ENCODE measurements at regions not wholly inside any gene's neighbourhood (a gene's known extent, or its start where the extent isn't known, plus 50 kb on each side); places are given as distances from the start of the nearest gene placed in this dataset.
A peak's percentile ranks its signal among the peaks of the same experiment; 100 is the strongest.

DNA sequence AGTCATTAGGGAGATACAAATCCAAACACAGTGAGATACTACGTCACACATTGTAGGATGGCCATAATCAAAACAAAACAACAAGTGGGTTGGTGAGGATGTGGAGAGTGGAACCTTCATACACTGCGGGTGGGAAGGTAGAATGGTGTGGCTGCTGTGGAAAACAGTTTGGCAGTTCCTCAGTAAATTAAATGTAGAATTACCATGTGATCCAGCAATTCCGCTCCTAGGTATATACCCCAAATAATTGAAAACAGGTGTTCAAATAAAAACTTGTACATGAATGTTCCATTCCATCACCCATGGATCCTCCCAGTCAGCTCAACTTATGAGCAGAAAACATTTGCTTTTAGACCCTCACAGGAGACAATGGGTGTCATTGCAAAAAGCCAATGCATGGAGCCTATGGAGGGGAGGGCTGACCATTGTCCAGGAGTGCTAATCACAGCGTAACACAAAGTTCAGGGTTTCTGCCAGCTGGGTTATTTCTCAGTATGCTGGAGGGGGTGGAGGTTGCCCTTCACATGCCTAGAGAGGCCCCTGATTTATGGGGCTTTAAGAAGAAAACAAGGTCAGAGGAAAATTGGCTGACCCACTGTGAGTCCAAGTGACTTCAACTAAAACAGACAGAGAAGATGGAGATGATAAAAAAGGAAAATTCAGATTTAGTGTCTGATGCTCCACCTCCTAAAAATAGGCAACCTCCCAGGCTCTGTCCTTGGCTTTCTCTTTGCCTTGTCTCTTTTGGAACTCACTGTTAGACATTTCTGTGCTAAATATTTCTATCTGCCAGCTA, 124.1 kb downstream of the WDR11 start:
- DNase-seq (ENCODE audit: extremely low spot score) = no peak
- TF ChIP-seq TARDBP (IDR thresholded peaks at IDR 0.05) = no peak
- no peak for TF ChIP-seq BHLHE40 (IDR thresholded peaks at IDR 0.05; ENCODE audit: borderline replicate concordance)
- TF ChIP-seq CTBP1 (IDR thresholded peaks at IDR 0.05; ENCODE audit: borderline replicate concordance) = no peak
- TF ChIP-seq, protein P1, sequence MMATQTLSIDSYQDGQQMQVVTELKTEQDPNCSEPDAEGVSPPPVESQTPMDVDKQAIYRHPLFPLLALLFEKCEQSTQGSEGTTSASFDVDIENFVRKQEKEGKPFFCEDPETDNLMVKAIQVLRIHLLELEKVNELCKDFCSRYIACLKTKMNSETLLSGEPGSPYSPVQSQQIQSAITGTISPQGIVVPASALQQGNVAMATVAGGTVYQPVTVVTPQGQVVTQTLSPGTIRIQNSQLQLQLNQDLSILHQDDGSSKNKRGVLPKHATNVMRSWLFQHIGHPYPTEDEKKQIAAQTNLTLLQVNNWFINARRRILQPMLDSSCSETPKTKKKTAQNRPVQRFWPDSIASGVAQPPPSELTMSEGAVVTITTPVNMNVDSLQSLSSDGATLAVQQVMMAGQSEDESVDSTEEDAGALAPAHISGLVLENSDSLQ (IDR thresholded peaks at IDR 0.05) = no peak
- no peak for TF ChIP-seq SUZ12 (IDR thresholded peaks at IDR 0.05)
- TF ChIP-seq LEF1 (IDR thresholded peaks at IDR 0.05; ENCODE audit: borderline replicate concordance) = no peak
- TF ChIP-seq L3MBTL2 (conservative IDR thresholded peaks at IDR 0.05) = no peak
- TF ChIP-seq ZNF384 (IDR thresholded peaks at IDR 0.05) = no peak
- no peak for TF ChIP-seq HDGF (IDR thresholded peaks at IDR 0.05; ENCODE audit: borderline replicate concordance)
- no peak for TF ChIP-seq FOXK2 (IDR thresholded peaks at IDR 0.05)
- TF ChIP-seq NFRKB (IDR thresholded peaks at IDR 0.05) = no peak
- no peak for TF ChIP-seq ELF4 (IDR thresholded peaks at IDR 0.05)
- TF ChIP-seq ARNT (IDR thresholded peaks at IDR 0.05) = no peak
- TF ChIP-seq FOXA1 (IDR thresholded peaks at IDR 0.05) = no peak
- TF ChIP-seq FOXM1 (IDR thresholded peaks at IDR 0.05; ENCODE audit: borderline replicate concordance) = no peak
- no peak for TF ChIP-seq SP1 (IDR thresholded peaks at IDR 0.05)
- ChIA-PET POLR2A (no interaction called here), CTCF (no interaction called here)

DNA sequence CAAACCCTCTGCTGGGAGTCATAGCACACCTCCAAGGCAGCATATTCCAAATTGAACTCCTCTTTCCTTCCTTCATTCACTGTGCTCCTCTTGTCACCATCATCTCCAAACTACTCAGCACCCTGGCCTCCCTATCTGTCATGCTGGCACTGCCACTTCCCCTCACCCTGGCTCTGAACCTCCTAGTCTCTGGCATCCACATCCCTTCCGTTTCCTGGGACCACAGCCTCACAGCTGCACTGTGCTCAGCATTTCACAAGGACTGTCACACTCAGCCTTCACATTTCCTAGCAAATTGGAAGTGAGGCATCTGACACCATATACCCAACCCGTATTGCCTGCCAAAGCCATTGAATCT, 124.7 kb downstream of the WDR11 start:
- TF ChIP-seq NFRKB (IDR thresholded peaks at IDR 0.05) (no peak), L3MBTL2 (conservative IDR thresholded peaks at IDR 0.05) (no peak), LEF1 (IDR thresholded peaks at IDR 0.05; ENCODE audit: borderline replicate concordance) (no peak), ELF4 (IDR thresholded peaks at IDR 0.05) (no peak), SP1 (IDR thresholded peaks at IDR 0.05) (no peak), FOXM1 (IDR thresholded peaks at IDR 0.05; ENCODE audit: borderline replicate concordance) (no peak), HDGF (IDR thresholded peaks at IDR 0.05; ENCODE audit: borderline replicate concordance) (no peak), SUZ12 (IDR thresholded peaks at IDR 0.05) (no peak), ARNT (IDR thresholded peaks at IDR 0.05) (no peak), ZNF384 (IDR thresholded peaks at IDR 0.05) (no peak), TARDBP (IDR thresholded peaks at IDR 0.05) (no peak), FOXK2 (IDR thresholded peaks at IDR 0.05) (no peak), BHLHE40 (IDR thresholded peaks at IDR 0.05; ENCODE audit: borderline replicate concordance) (no peak), FOXA1 (IDR thresholded peaks at IDR 0.05) (no peak), CTBP1 (IDR thresholded peaks at IDR 0.05; ENCODE audit: borderline replicate concordance) (no peak)
- TF ChIP-seq, protein P1 (IDR thresholded peaks at IDR 0.05) = no peak
- ChIA-PET CTCF (no interaction called here), POLR2A (no interaction called here)
- no peak for DNase-seq (ENCODE audit: extremely low spot score)

DNA sequence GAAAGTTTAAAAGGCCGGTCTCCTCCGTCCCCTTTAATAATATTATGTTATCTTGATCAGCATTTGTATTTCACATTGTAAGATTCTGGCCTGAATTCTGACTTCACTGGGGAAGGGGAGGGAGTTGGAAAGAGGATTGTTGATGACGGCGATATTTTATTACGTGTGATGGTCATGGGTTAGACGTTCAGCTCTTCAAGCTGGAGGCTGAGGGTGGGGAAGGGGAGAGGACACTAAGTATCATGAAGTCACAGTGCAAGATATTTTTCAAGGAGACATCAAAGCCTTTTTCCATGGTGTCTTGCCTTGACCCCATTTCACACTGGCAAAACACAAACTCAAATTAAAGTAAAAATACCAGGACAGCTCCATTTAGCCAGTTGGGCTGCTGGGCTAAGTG, 126.7 kb downstream of the WDR11 start:
- ChIA-PET POLR2A (interaction anchor here (1.0 to 3.0 kb wide), 5 partner anchors 10 to 29 kb away, joined by 3 to 27 read pairs (median 5); no protein-coding TSS in a partner anchor), CTCF (interaction anchor here (0.9 to 1.0 kb wide), 2 partner anchors 23 to 29 kb away, joined by 3 to 4 read pairs; no protein-coding TSS in a partner anchor)
- no peak for DNase-seq (ENCODE audit: extremely low spot score)
- TF ChIP-seq BHLHE40 (IDR thresholded peaks at IDR 0.05; ENCODE audit: borderline replicate concordance) (no peak), CTBP1 (IDR thresholded peaks at IDR 0.05; ENCODE audit: borderline replicate concordance) (no peak), NFRKB (IDR thresholded peaks at IDR 0.05) (no peak), LEF1 (IDR thresholded peaks at IDR 0.05; ENCODE audit: borderline replicate concordance) (no peak), HDGF (IDR thresholded peaks at IDR 0.05; ENCODE audit: borderline replicate concordance) (no peak), L3MBTL2 (conservative IDR thresholded peaks at IDR 0.05) (no peak), FOXK2 (IDR thresholded peaks at IDR 0.05) (no peak), FOXA1 (IDR thresholded peaks at IDR 0.05) (no peak), SP1 (IDR thresholded peaks at IDR 0.05) (no peak), SUZ12 (IDR thresholded peaks at IDR 0.05) (no peak)
- TF ChIP-seq, protein P1 (IDR thresholded peaks at IDR 0.05) = no peak

DNA sequence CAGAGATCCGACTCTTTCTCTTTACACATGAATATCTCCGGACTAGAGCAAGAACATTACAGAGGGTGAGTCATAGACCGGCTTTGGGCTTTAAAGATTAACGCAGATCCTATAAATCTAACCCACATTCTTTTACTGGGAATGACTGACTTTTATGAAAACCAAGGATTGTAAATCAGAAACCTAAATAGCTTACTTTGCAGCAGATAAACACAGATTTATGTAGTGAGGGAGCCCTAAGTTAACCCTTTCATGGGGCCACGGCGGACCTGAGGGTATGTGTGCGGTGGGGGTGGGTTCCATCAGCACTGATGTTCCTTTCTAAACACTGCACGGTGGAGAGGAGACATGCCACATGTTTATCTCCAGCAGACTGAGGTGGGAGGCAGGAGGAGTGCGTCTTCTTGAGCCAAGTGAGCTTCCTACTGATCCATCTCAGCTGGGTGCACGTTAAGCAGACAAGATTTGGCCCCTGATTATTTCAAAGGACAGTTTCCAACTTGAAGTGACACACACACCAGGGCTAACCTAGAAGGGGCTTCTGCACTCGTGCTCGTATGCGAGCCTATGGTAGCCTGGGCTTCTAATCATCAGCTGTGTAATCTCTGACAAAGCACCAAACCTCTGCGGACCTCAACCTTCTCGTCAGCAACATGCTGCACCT, 127.6 kb downstream of the WDR11 start:
- TF ChIP-seq TARDBP (IDR thresholded peaks at IDR 0.05) = no peak
- no peak for TF ChIP-seq FOXA1 (IDR thresholded peaks at IDR 0.05)
- 0 out of 2 replicates have a peak, but pooled peaks have one; percentile 17 for TF ChIP-seq ARNT (IDR thresholded peaks at IDR 0.05)
- TF ChIP-seq SUZ12 (IDR thresholded peaks at IDR 0.05) = no peak
- peak; percentile 29 for TF ChIP-seq L3MBTL2 (conservative IDR thresholded peaks at IDR 0.05)
- peak; percentile 43; the same call in 1 of the 2 replicates for TF ChIP-seq LEF1 (IDR thresholded peaks at IDR 0.05; ENCODE audit: borderline replicate concordance)
- TF ChIP-seq BHLHE40 (IDR thresholded peaks at IDR 0.05; ENCODE audit: borderline replicate concordance) = no peak
- no peak for TF ChIP-seq ZNF384 (IDR thresholded peaks at IDR 0.05)
- 0 out of 2 replicates have a peak, but pooled peaks have one; percentile 33 for TF ChIP-seq FOXM1 (IDR thresholded peaks at IDR 0.05; ENCODE audit: borderline replicate concordance)
- TF ChIP-seq, protein P1 (IDR thresholded peaks at IDR 0.05) = peak; percentile 96
- peak; percentile 98 for TF ChIP-seq CTBP1 (IDR thresholded peaks at IDR 0.05; ENCODE audit: borderline replicate concordance)
- no peak for TF ChIP-seq NFRKB (IDR thresholded peaks at IDR 0.05)
- no peak for TF ChIP-seq FOXK2 (IDR thresholded peaks at IDR 0.05)
- no peak for TF ChIP-seq ELF4 (IDR thresholded peaks at IDR 0.05)
- no peak for TF ChIP-seq SP1 (IDR thresholded peaks at IDR 0.05)
- TF ChIP-seq HDGF (IDR thresholded peaks at IDR 0.05; ENCODE audit: borderline replicate concordance) = no peak
- CTCF ChIA-PET = interaction anchor here (0.9 kb wide), 1 partner anchor 30 kb away, joined by 3 read pairs; no protein-coding TSS in a partner anchor
- POLR2A ChIA-PET = interaction anchor here (0.6 to 3.0 kb wide), 14 partner anchors 8 to 285 kb away, joined by 3 to 27 read pairs (median 4); no protein-coding TSS in a partner anchor
- DNase-seq (ENCODE audit: extremely low spot score) = peak; percentile 66

All from HEK293T (cell line).